Spinal cord (tissue), 9 donors: ENCODE measurements at regions not wholly inside any gene's neighbourhood (a gene's known extent, or its start where the extent isn't known, plus 50 kb on each side); places are given as distances from the start of the nearest gene placed in this dataset.

Experiments
- DNase-seq, 6 donors: peaks; one replicate each; pipeline versions ENCODE4 v3.0.0 to v3.0.0-alpha.2; 2013 to 2015; ENCODE audit warnings: low spot score in 6 of 6, low read depth in 4 of 6
- H3K27ac ChIP-seq: one replicate; pipeline ENCODE4 v1.5.1; 2013; ENCODE audit warnings: low read depth, low read length, control low read depth
- H3K27me3 ChIP-seq: one replicate; pipeline ENCODE4 v1.6.1; 2013; ENCODE audit warnings: low read length; ENCODE audit not compliant: control insufficient read depth, insufficient read depth
- H3K36me3 ChIP-seq: one replicate; pipeline ENCODE4 v1.6.1; 2013; ENCODE audit warnings: low read length; ENCODE audit not compliant: control insufficient read depth, insufficient read depth
- H3K4me1 ChIP-seq: one replicate; pipeline ENCODE4 v1.6.1; 2013; ENCODE audit warnings: low read length; ENCODE audit not compliant: control insufficient read depth, insufficient read depth
- H3K4me3 ChIP-seq: one replicate; pipeline ENCODE4 v1.5.1; 2013; ENCODE audit warnings: low read depth, low read length, control low read depth
- H3K9me3 ChIP-seq: one replicate; pipeline ENCODE4 v1.6.1; 2013; ENCODE audit warnings: low read length; ENCODE audit not compliant: control insufficient read depth, insufficient read depth
- WGBS: methylation state at CpG from one replicate; pipeline ENCODE4 v1.1.5; 2013; ENCODE audit warnings: missing lambda C conversion rate; ENCODE audit not compliant: insufficient coverage; 5-methylcytosine and 5-hydroxymethylcytosine counted together
- donor health status: healthy.

DNA sequence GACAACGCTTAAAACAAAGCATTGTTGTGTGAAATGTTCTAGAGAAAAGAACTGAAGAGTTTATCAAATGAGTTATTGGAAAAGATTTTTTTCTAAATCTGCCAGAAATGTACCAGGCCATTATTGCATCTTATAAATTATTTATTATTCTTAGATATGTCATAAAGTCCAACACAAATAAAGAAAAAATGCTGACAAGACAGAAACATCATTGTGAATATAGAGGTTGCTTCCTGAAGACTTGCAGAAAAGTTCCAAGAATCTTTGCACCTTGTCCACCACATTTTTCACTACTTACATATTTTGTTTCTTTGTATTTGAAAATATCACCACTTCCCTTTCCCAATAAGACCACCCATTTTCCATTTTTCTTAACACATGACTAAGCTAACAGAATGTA is 545.8 kb downstream of the IQCM start:
- no peaks in the 10 kb centered on the region for H3K9me3 ChIP-seq
- no peak for DNase-seq
- WGBS = no CpG with 5 or more reads among the region's 1 CpG
- H3K36me3 ChIP-seq = no peaks in the 10 kb centered on the region
- H3K4me3 ChIP-seq = no peak overlapping the region
- no peaks in the 10 kb centered on the region for H3K27me3 ChIP-seq
- no peak overlapping the region for H3K27ac ChIP-seq
- no peaks in the 10 kb centered on the region for H3K4me1 ChIP-seq

DNA sequence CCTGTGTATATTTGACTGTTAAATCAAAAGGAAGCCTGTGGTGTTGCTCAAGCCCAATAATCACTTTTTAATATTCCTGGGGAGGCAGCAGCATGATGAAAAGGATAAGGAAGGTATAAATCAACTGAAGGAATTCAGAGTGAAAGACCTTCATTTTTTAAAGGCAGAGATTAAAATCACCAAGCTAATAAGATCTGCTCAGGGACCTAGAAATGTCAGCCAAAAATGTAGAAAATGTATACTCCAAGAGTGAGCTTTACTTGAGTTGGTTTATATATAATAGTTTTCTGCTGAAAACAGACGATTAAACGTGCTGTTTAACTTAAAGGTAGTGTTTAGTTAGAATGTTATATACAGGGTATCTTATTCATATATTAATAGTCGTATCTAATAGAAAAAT is 549.3 kb downstream of the IQCM start:
- Histone ChIP-seq H3K9me3 (no peaks in the 10 kb centered on the region), H3K27ac (no peak overlapping the region), H3K36me3 (no peaks in the 10 kb centered on the region), H3K4me1 (no peaks in the 10 kb centered on the region), H3K4me3 (no peak overlapping the region), H3K27me3 (no peaks in the 10 kb centered on the region)
- peak in 1 of 6 donors; percentile 38 for DNase-seq
- no CpG with 5 or more reads among the region's 3 CpGs for WGBS

DNA sequence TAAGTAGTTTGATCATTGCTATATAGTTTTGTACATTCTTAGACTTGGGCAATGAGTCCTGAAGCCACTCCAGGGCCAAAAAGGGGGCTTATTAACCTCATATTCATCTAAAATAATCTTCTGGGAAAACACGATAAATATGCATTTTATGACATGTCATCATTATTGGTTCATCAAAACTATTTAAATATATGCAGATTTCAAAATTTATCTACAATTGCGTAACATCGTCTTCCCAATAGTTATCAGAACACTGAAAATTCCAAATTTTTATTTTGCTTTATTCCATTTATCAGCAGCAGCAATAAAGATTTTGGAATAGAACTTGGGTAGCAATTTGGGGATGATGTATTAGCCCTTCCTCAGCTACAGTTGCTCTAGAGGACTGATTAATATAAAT is 550.0 kb downstream of the IQCM start:
- DNase-seq = no peak
- Histone ChIP-seq H3K4me3 (no peak overlapping the region), H3K4me1 (no peaks in the 10 kb centered on the region), H3K36me3 (no peaks in the 10 kb centered on the region), H3K9me3 (no peaks in the 10 kb centered on the region), H3K27ac (no peak overlapping the region), H3K27me3 (no peaks in the 10 kb centered on the region)
- WGBS = no CpG with 5 or more reads among the region's 3 CpGs

DNA sequence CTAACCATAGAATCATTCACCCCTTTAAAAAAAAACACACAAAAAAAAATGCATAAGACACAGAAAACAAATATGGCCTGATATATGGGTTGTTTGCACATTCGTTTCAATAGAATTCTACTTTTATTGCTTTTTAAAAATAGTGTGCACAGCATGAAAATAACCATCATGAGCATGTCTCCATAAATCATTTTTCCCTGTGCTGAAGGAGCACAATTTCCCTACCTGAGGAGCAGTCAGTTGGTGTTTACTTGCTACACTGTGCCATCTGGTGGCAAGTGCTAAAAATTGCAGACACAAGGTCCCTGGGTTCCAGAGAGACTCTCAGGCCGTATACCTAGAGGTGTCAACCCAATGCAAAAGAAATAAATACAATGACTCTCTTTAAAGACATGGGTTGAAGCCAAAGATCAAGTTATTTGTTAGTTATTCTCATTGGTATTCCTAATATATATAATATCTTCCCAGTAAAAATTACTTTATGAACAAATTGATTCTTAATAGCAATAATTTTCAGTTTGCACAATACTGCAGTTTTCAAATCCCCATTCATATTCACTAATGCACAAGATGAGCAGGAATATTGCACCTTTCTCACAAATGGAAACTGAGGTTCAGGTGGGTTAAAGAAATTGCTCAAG is 551.4 kb downstream of the IQCM start:
- H3K9me3 ChIP-seq = no peaks in the 10 kb centered on the region
- no peaks in the 10 kb centered on the region for H3K27me3 ChIP-seq
- no peak overlapping the region for H3K4me3 ChIP-seq
- DNase-seq = peak in 2 of 6 donors; percentile 14 to 47
- WGBS = no CpG with 5 or more reads among the region's 2 CpGs
- no peaks in the 10 kb centered on the region for H3K36me3 ChIP-seq
- no peak overlapping the region for H3K27ac ChIP-seq
- H3K4me1 ChIP-seq = no peaks in the 10 kb centered on the region

DNA sequence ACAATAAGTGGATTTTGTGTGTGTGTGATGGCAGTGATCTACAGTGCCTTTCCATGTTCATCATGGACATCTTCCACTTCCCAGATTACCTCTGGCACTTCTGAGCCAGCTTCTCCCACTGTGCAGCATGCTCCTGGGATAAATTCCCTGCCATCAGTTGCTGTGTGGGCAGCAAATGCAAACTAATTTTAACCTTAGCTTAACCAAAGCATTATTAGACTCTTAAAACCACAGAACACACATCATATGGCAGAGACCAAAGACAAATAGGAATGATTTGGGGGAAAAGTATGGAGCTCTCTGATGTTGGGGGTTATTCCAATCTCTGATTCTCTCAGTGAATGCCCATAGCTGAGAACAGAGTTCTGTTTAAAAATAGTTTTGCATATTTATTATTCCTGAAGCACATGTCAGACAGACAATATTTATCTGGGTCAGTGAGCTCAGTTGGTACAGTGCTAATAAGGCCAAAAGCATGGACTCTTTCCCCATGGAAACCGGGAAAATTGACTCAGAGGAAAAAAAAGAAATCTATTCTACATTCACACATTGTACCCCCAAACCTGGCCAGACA is 567.4 kb downstream of the IQCM start:
- no peak overlapping the region for H3K4me3 ChIP-seq
- H3K4me1 ChIP-seq = no peaks in the 10 kb centered on the region
- H3K27ac ChIP-seq = no peak overlapping the region
- no peaks in the 10 kb centered on the region for H3K36me3 ChIP-seq
- no peaks in the 10 kb centered on the region for H3K9me3 ChIP-seq
- H3K27me3 ChIP-seq = no peaks in the 10 kb centered on the region
- no CpG with 5 or more reads among the region's 1 CpG for WGBS
- peak in 3 of 6 donors; percentile 23 to 55 (median 23) for DNase-seq

DNA sequence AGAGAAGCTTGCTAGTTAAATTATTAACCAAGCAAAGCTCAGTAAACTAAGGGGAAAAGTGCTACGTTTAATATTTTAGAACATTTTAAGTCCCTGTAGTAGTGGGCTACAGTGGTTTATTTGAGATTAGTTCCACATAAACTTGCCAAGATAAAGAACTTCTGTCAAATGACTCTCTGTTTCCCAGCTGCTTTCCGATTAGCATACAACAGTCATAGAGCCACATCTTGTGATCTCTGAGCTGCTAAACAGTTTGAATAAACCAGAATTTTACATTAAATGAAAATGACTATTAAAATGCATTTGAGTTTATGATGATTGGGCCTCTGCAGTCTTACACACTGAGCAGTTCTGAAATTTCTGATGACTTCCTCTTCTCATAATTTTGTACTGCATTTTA is 568.5 kb downstream of the IQCM start:
- Histone ChIP-seq H3K36me3 (no peaks in the 10 kb centered on the region), H3K27me3 (no peaks in the 10 kb centered on the region), H3K27ac (no peak overlapping the region), H3K9me3 (no peaks in the 10 kb centered on the region), H3K4me1 (no peaks in the 10 kb centered on the region), H3K4me3 (no peak overlapping the region)
- DNase-seq = peak in 2 of 6 donors; percentile 5 to 41
- no CpG with 5 or more reads among the region's 2 CpGs for WGBS

DNA sequence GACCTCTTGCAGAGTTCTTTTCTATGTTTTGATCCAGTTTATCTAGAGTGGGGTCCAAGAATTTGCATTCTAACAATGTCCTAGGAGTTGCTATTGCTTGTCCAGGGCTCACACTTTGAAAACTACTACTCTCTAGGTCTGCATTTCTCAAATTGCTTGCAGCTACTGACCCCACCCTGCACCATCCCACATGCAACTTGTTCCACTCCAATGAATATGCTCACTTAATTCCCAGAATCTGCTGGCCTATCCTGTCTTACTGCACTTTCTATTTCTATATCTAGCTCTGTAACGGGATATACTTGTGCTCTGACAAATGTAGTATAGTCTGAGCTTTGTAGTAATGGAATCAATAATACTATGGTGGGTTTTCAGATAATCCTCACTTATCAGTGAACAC is 570.3 kb downstream of the IQCM start:
- no CpG with 5 or more reads among the region's 1 CpG for WGBS
- H3K27me3 ChIP-seq = no peaks in the 10 kb centered on the region
- H3K27ac ChIP-seq = no peak overlapping the region
- H3K4me1 ChIP-seq = no peaks in the 10 kb centered on the region
- DNase-seq = no peak
- H3K9me3 ChIP-seq = no peaks in the 10 kb centered on the region
- no peak overlapping the region for H3K4me3 ChIP-seq
- no peaks in the 10 kb centered on the region for H3K36me3 ChIP-seq

DNA sequence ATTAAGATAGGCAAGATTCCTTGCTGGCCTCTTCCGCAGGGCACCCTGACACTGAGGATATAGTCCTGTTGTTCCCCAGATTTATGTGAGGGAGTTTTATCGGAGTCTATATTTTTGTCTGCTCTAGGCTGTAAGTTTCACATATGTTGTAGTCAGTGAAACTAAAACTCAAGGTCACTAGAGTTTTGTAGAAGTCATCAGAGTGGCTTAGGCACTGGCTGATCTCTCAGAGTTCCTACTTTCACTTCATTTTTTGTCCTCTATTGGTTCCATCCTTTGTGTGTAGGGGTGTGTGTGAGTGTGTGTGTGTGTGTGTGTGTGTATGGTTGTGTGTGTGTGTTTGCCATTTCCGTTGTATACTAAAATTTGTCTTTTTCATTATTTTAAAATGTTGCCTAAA is 577.5 kb downstream of the IQCM start:
- Histone ChIP-seq H3K4me3 (no peak overlapping the region), H3K4me1 (no peaks in the 10 kb centered on the region), H3K9me3 (no peaks in the 10 kb centered on the region), H3K36me3 (no peaks in the 10 kb centered on the region), H3K27me3 (no peaks in the 10 kb centered on the region), H3K27ac (no peak overlapping the region)
- DNase-seq = no peak
- WGBS = no CpG with 5 or more reads among the region's 3 CpGs

DNA sequence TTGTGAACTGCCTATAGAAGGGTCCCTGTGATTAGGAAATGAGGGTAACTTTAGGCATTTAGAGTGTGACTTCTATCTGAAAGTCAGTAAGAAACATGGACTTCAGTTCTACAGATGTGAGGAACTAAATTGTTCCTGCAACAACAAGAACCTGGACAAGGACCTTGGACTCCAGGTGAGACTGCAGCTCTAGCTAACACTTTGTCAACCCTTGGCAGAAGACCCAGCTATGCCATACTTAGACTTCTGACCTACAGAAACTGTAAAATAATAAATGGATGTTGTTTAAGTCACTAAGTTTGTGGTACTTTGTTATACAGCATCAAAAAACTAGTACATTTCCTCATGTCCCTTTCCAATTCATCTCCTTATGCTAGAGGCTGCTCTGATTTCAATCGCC is 580.8 kb downstream of the IQCM start:
- no peak overlapping the region for H3K27ac ChIP-seq
- no CpG with 5 or more reads among the region's 1 CpG for WGBS

DNA sequence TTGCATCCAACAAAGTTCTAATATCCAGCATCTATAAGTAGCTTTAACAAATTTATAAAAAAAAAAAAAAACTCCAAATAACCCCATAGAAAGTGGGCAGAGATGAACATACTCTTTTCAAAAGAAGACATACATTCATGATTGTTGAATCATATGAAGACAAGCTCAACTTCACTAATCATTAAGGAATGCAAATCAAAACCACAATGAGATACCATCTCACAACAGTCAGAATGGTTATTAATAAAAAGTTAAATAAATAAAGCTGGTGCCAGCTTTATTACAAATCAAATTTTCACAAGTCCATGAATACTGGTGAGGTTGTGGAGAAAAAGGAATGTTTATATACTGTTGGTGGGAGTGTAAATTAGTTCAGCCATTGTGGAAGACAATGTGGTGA is 592.0 kb downstream of the IQCM start:
- H3K4me1 ChIP-seq = no peaks in the 10 kb centered on the region
- DNase-seq = no peak

More for the DNA sequence above, 580.8 kb downstream of the IQCM start:
- Histone ChIP-seq H3K36me3 (no peaks in the 10 kb centered on the region), H3K27me3 (no peaks in the 10 kb centered on the region), H3K4me1 (no peaks in the 10 kb centered on the region), H3K9me3 (no peaks in the 10 kb centered on the region), H3K4me3 (no peak overlapping the region)
- no peak for DNase-seq

More for the DNA sequence above, 592.0 kb downstream of the IQCM start:
- no peaks in the 10 kb centered on the region for H3K9me3 ChIP-seq
- H3K27me3 ChIP-seq = no peaks in the 10 kb centered on the region
- no peak overlapping the region for H3K27ac ChIP-seq
- H3K4me3 ChIP-seq = no peak overlapping the region
- no peaks in the 10 kb centered on the region for H3K36me3 ChIP-seq
